ENCODE measurements at regions not wholly inside any gene's neighbourhood (a gene's known extent, or its start where the extent isn't known, plus 50 kb on each side); places are given as distances from the start of the nearest gene placed in this dataset.
"Not testable (repeated sequence)": the region's sequence is repeated elsewhere in the genome, so short reads cannot be mapped to it uniquely, and the experiment has no call there.

DNA sequence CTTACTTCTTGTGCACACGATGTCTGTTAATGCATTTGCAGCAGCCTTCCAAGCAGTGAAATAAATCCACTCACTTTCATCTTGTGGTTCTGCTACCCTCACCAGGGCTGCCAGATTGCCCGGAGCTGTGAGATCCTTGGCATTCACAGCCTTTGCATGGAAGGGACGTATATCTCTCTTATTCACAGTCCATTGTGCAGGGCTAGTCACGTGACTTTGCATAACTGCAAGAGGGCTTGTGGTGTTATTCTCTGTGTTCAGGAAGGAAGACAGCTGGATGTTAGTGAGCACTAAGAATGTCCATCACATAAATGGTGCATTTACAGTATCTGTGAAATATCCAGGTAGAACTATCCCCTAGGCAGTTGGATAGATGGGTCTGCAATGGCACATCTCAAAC lies 96.5 kb upstream of the BEND4 start:
- H3K9me3 ChIP-seq (ENCODE audit: low read depth) = no peaks in the 10 kb centered on the region
- H3K4me1 ChIP-seq (ENCODE audit: insufficient read depth) = no peaks in the 10 kb centered on the region
- H3K4me3 ChIP-seq = no peak overlapping the region
- TF ChIP-seq EZH2 (IDR thresholded peaks at IDR 0.05; ENCODE audit: borderline replicate concordance) = no peak
- no peak for TF ChIP-seq EZH2phosphoT487 (IDR thresholded peaks at IDR 0.05; ENCODE audit: low read depth, severe bottlenecking, unreplicated experiment)
- TF ChIP-seq, protein P1, sequence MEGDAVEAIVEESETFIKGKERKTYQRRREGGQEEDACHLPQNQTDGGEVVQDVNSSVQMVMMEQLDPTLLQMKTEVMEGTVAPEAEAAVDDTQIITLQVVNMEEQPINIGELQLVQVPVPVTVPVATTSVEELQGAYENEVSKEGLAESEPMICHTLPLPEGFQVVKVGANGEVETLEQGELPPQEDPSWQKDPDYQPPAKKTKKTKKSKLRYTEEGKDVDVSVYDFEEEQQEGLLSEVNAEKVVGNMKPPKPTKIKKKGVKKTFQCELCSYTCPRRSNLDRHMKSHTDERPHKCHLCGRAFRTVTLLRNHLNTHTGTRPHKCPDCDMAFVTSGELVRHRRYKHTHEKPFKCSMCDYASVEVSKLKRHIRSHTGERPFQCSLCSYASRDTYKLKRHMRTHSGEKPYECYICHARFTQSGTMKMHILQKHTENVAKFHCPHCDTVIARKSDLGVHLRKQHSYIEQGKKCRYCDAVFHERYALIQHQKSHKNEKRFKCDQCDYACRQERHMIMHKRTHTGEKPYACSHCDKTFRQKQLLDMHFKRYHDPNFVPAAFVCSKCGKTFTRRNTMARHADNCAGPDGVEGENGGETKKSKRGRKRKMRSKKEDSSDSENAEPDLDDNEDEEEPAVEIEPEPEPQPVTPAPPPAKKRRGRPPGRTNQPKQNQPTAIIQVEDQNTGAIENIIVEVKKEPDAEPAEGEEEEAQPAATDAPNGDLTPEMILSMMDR (IDR thresholded peaks at IDR 0.05; ENCODE audit: poor library complexity) = no peak
- no peak for DNase-seq (ENCODE audit: low spot score)
- no peak overlapping the region for H3K4me2 ChIP-seq
- H4K20me1 ChIP-seq (ENCODE audit: insufficient read depth, poor library complexity, severe bottlenecking) = no peaks in the 10 kb centered on the region
- H3K9me2 ChIP-seq (replicated peaks; ENCODE audit: insufficient read depth) = no peaks in the 10 kb centered on the region
- no peaks in the 10 kb centered on the region for H3K79me2 ChIP-seq
- 79% methylated on average over 4 of the region's 4 CpGs for WGBS (ENCODE audit: low lambda C conversion rate, missing lambda C conversion rate)
- no peak overlapping the region for H3K27ac ChIP-seq
- no peaks in the 10 kb centered on the region for H3K36me3 ChIP-seq (replicated peaks; ENCODE audit: insufficient read depth, low read depth)
- no peak overlapping the region for H2AFZ ChIP-seq
- peaks cover 5% of the 10 kb centered on the region for H3K27me3 ChIP-seq

DNA sequence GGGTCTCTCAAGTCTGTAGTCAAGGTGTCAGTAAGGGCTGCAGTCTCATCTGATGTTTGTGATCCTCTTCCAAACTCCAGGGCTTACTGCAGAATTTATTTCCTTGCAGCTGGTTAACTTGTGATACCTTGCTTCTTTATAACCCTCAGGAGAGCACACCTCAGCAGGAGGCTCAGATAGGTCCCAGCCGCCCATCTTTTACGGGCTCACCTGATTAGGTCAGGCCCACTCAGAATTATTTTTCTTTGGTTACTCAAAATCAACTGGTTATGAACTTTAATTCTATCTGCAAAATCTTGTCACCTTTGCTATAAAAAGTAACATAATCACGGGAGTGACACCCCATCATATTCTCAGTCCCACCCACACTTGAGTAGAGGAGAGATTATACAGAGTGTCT lies 99.9 kb upstream of the BEND4 start:
- no peak overlapping the region for H3K4me3 ChIP-seq
- no peaks in the 10 kb centered on the region for H3K79me2 ChIP-seq
- no peak for DNase-seq (ENCODE audit: low spot score)
- no peaks in the 10 kb centered on the region for H3K9me3 ChIP-seq (ENCODE audit: low read depth)
- H3K27me3 ChIP-seq = peaks cover 5% of the 10 kb centered on the region
- H3K27ac ChIP-seq = no peak overlapping the region
- H4K20me1 ChIP-seq (ENCODE audit: insufficient read depth, poor library complexity, severe bottlenecking) = no peaks in the 10 kb centered on the region
- 83% methylated on average over 3 of the region's 3 CpGs for WGBS (ENCODE audit: low lambda C conversion rate, missing lambda C conversion rate)
- H3K36me3 ChIP-seq (replicated peaks; ENCODE audit: insufficient read depth, low read depth) = no peaks in the 10 kb centered on the region
- TF ChIP-seq, protein P1 (IDR thresholded peaks at IDR 0.05; ENCODE audit: poor library complexity) = no peak
- no peak for TF ChIP-seq EZH2 (IDR thresholded peaks at IDR 0.05; ENCODE audit: borderline replicate concordance)
- no peak for TF ChIP-seq EZH2phosphoT487 (IDR thresholded peaks at IDR 0.05; ENCODE audit: low read depth, severe bottlenecking, unreplicated experiment)
- no peak overlapping the region for H3K4me2 ChIP-seq
- no peak overlapping the region for H2AFZ ChIP-seq
- H3K9me2 ChIP-seq (replicated peaks; ENCODE audit: insufficient read depth) = no peaks in the 10 kb centered on the region
- H3K4me1 ChIP-seq (ENCODE audit: insufficient read depth) = no peaks in the 10 kb centered on the region

DNA sequence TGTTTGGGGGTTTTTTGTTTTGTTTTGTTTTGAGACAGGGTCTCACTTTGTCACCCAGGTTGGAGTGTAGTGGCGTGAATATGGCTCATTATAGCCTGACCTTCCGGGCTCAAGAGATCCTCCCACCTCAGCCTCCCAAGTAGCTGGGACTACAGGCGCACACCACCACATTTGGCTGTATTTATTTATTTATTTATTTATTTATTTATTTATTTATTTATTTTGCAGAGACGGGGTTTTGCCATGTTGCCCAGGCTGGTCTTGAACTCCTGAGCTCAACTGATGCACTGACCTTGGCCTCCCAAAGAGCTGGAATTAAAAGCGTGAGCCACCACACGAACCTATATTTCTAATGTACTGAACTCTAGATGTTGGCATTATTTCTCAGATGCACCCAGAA lies 105.2 kb upstream of the BEND4 start:
- H3K36me3 ChIP-seq (replicated peaks; ENCODE audit: insufficient read depth, low read depth); H3K4me3 ChIP-seq; H3K4me1 ChIP-seq (ENCODE audit: insufficient read depth); H3K4me2 ChIP-seq; H3K27ac ChIP-seq; H3K9me2 ChIP-seq (replicated peaks; ENCODE audit: insufficient read depth); H2AFZ ChIP-seq; H4K20me1 ChIP-seq (ENCODE audit: insufficient read depth, poor library complexity, severe bottlenecking); DNase-seq (ENCODE audit: low spot score); H3K9me3 ChIP-seq (ENCODE audit: low read depth); H3K79me2 ChIP-seq; H3K27me3 ChIP-seq: not testable (repeated sequence)
- WGBS (ENCODE audit: low lambda C conversion rate, missing lambda C conversion rate) = 95% methylated on average over 6 of the region's 6 CpGs

DNA sequence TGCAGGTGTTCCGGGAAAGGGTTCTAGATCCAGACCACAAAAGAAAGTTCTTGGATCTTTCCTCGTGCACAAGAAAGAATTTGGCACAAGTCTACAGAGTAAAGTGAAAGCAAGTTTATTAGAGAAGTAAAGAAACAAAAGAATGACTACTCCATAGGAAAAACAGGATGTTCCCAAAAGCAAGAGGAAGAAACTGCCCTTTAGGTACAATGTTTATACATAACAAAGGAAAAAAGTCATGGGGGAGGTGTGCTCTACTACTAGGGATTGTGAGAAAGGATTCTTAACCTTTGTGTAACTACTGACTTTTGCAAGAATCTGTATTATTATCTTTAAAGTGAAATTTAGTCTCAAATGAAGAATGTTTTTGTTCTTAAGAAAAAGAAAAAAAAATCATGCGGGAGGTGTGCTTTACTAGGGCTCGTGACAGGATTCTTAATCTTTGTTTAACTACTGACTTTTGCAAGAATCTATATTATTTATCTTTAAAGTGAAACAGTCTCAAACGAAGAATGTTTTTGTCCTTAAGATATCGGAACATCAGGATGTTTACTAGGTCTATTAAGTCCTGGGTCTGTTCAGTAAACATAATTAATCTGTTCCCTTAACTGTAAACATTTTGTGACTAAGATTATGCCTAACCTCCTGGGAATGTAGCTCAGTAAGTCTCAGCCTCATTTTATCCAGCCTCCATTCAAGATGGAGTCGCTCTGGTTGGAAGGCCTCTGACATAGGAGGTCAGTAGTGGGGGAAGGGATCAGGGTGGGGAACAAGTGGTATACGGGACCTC lies 110.4 kb upstream of the BEND4 start:
- Histone ChIP-seq H3K4me1 (ENCODE audit: insufficient read depth) (no peaks in the 10 kb centered on the region), H3K4me2 (no peak overlapping the region), H3K36me3 (replicated peaks; ENCODE audit: insufficient read depth, low read depth) (no peaks in the 10 kb centered on the region), H3K27ac (no peak overlapping the region), H3K4me3 (no peak overlapping the region), H3K79me2 (no peaks in the 10 kb centered on the region), H3K27me3 (no peaks in the 10 kb centered on the region), H2AFZ (no peak overlapping the region), H3K9me2 (replicated peaks; ENCODE audit: insufficient read depth) (no peaks in the 10 kb centered on the region), H3K9me3 (ENCODE audit: low read depth) (no peaks in the 10 kb centered on the region), H4K20me1 (ENCODE audit: insufficient read depth, poor library complexity, severe bottlenecking) (no peaks in the 10 kb centered on the region)
- TF ChIP-seq EZH2phosphoT487 (IDR thresholded peaks at IDR 0.05; ENCODE audit: low read depth, severe bottlenecking, unreplicated experiment) (no peak), EZH2 (IDR thresholded peaks at IDR 0.05; ENCODE audit: borderline replicate concordance) (no peak)
- TF ChIP-seq, protein P1 (IDR thresholded peaks at IDR 0.05; ENCODE audit: poor library complexity) = no peak
- 71% methylated on average over 8 of the region's 8 CpGs for WGBS (ENCODE audit: low lambda C conversion rate, missing lambda C conversion rate)
- no peak for DNase-seq (ENCODE audit: low spot score)
